ENCODE measurements at regions not wholly inside any gene's neighbourhood (a gene's known extent, or its start where the extent isn't known, plus 50 kb on each side); places are given as distances from the start of the nearest gene placed in this dataset.

GRCh38 chr3:166372571-166373106 is 535.4 kb upstream of the BCHE start:
- peaks cover 28% of the 10 kb centered on the region for H3K9me3 Mint-ChIP-seq
- TF ChIP-seq CTCF (IDR thresholded peaks at IDR 0.05; ENCODE audit: unreplicated experiment) = no peak
- no peaks in the 10 kb centered on the region for H3K4me1 Mint-ChIP-seq
- no peak overlapping the region for H3K4me3 Mint-ChIP-seq
- H3K27me3 Mint-ChIP-seq (ENCODE audit: low read depth) = no peaks in the 10 kb centered on the region
- no peaks in the 10 kb centered on the region for H3K36me3 Mint-ChIP-seq
- no peak for DNase-seq (ENCODE audit: low spot score in 2 of 2, unreplicated experiment in 2 of 2)
- no peak overlapping the region for H3K27ac Mint-ChIP-seq

DNA sequence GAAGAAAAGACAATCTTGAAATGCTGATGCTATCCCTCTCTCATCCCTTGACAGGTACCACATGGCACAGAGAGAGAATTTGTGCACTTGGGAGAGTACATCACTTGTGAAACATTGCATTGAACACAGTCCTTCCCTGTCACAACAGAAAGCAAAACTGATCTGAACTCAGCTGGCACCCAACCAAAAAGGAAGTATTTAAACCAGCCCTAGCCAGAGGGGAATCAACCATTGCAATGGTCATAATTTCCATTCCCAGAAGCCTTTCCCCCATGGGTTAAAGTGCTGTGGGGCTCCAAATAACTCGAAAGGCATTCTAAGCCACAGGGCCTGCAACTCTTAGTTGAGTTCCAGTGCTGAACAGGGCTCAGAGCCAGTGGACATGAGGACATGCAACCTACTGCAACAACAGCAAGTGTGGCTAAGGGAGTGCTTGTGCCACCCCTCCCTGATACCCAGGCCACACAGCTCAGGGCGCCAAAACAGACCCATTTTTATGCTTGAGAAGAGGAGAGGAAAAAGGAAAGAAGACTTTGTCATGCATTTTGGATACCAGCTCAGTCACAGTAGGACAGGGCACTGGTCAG is 530.8 kb upstream of the BCHE start:
- Mint-ChIP-seq H3K4me3 (no peak overlapping the region), H3K9me3 (peaks cover 9% of the 10 kb centered on the region), H3K27ac (no peak overlapping the region), H3K27me3 (ENCODE audit: low read depth) (no peaks in the 10 kb centered on the region), H3K4me1 (no peaks in the 10 kb centered on the region), H3K36me3 (no peaks in the 10 kb centered on the region)
- DNase-seq (ENCODE audit: low spot score in 2 of 2, unreplicated experiment in 2 of 2) = no peak
- no peak for TF ChIP-seq CTCF (IDR thresholded peaks at IDR 0.05; ENCODE audit: unreplicated experiment)

- no peak for TF ChIP-seq CTCF (IDR thresholded peaks at IDR 0.05; ENCODE audit: unreplicated experiment)
- Mint-ChIP-seq H3K27me3 (ENCODE audit: low read depth) (no peaks in the 10 kb centered on the region), H3K36me3 (no peaks in the 10 kb centered on the region), H3K9me3 (no peaks in the 10 kb centered on the region), H3K4me3 (no peak overlapping the region), H3K27ac (no peak overlapping the region), H3K4me1 (no peaks in the 10 kb centered on the region)
- no peak for DNase-seq (ENCODE audit: low spot score in 2 of 2, unreplicated experiment in 2 of 2)
These were observed 525.5 kb upstream of the BCHE start for GRCh38 chr3:166362698-166363097.

GRCh38 chr3:166360720-166361119 is 523.5 kb upstream of the BCHE start:
- H3K27me3 Mint-ChIP-seq (ENCODE audit: low read depth) = no peaks in the 10 kb centered on the region
- no peak overlapping the region for H3K27ac Mint-ChIP-seq

GRCh38 chr3:166351461-166351860 is 514.2 kb upstream of the BCHE start:
- Mint-ChIP-seq H3K4me3 (no peak overlapping the region), H3K27me3 (ENCODE audit: low read depth) (no peaks in the 10 kb centered on the region), H3K36me3 (no peaks in the 10 kb centered on the region), H3K4me1 (no peaks in the 10 kb centered on the region), H3K9me3 (peaks cover 51% of the 10 kb centered on the region), H3K27ac (no peak overlapping the region)
- DNase-seq (ENCODE audit: low spot score in 2 of 2, unreplicated experiment in 2 of 2) = no peak
- TF ChIP-seq CTCF (IDR thresholded peaks at IDR 0.05; ENCODE audit: unreplicated experiment) = no peak

More at GRCh38 chr3:166360720-166361119, 523.5 kb upstream of the BCHE start:
- no peaks in the 10 kb centered on the region for H3K4me1 Mint-ChIP-seq
- no peak for TF ChIP-seq CTCF (IDR thresholded peaks at IDR 0.05; ENCODE audit: unreplicated experiment)
- H3K9me3 Mint-ChIP-seq = no peaks in the 10 kb centered on the region
- no peaks in the 10 kb centered on the region for H3K36me3 Mint-ChIP-seq
- no peak overlapping the region for H3K4me3 Mint-ChIP-seq
- DNase-seq (ENCODE audit: low spot score in 2 of 2, unreplicated experiment in 2 of 2) = no peak
